ENCODE measurements at regions not wholly inside any gene's neighbourhood (a gene's known extent, or its start where the extent isn't known, plus 50 kb on each side); places are given as distances from the start of the nearest gene placed in this dataset.

DNA sequence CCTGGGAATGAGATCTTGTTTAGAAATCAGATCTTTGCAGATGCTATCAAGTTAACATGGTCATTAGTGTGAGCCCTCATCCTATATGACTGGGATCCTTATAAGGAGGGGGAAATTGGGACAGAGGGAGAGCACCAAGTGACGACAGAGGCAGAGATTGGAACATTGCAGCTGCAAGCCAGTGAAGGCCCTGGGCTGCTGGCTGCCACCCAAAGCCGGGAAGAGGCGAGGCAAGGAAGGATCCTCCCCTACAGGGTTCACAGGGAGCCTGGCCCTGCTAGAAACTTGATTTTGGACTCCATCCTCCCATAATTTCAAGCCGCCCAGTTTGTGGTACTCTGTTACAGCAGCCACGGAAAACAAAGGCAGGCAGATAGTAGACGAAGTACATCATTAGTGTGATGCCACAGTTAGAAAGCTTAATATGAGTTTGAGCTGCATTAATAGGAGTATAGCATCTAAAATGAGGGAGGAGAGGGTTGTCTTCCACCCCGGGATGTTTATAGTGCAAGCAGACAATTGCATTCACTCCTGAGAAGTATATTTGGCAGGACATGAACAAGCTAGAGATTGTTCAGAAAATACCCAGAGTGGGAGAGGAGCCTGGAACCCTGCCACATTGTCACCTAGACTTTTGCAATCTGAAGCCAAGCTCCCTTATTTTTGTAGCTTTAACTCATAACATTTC, 56.8 kb upstream of the CLMP start:
- no peak for DNase-seq (ENCODE audit: low read depth)
- H3K27me3 ChIP-seq (ENCODE audit: control insufficient read depth, insufficient read depth, low read length): no peaks in the 10 kb centered on the region
- H3K36me3 ChIP-seq (ENCODE audit: control insufficient read depth, insufficient read depth, low read length): no peaks in the 10 kb centered on the region
- TF ChIP-seq, protein P1, sequence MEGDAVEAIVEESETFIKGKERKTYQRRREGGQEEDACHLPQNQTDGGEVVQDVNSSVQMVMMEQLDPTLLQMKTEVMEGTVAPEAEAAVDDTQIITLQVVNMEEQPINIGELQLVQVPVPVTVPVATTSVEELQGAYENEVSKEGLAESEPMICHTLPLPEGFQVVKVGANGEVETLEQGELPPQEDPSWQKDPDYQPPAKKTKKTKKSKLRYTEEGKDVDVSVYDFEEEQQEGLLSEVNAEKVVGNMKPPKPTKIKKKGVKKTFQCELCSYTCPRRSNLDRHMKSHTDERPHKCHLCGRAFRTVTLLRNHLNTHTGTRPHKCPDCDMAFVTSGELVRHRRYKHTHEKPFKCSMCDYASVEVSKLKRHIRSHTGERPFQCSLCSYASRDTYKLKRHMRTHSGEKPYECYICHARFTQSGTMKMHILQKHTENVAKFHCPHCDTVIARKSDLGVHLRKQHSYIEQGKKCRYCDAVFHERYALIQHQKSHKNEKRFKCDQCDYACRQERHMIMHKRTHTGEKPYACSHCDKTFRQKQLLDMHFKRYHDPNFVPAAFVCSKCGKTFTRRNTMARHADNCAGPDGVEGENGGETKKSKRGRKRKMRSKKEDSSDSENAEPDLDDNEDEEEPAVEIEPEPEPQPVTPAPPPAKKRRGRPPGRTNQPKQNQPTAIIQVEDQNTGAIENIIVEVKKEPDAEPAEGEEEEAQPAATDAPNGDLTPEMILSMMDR (IDR thresholded peaks at IDR 0.05; ENCODE audit: insufficient read depth, low read length, severe bottlenecking): no peak
- no peak for FAIRE-seq
- H3K4me3 ChIP-seq (ENCODE audit: low read depth, low read length): no peak overlapping the region

DNA sequence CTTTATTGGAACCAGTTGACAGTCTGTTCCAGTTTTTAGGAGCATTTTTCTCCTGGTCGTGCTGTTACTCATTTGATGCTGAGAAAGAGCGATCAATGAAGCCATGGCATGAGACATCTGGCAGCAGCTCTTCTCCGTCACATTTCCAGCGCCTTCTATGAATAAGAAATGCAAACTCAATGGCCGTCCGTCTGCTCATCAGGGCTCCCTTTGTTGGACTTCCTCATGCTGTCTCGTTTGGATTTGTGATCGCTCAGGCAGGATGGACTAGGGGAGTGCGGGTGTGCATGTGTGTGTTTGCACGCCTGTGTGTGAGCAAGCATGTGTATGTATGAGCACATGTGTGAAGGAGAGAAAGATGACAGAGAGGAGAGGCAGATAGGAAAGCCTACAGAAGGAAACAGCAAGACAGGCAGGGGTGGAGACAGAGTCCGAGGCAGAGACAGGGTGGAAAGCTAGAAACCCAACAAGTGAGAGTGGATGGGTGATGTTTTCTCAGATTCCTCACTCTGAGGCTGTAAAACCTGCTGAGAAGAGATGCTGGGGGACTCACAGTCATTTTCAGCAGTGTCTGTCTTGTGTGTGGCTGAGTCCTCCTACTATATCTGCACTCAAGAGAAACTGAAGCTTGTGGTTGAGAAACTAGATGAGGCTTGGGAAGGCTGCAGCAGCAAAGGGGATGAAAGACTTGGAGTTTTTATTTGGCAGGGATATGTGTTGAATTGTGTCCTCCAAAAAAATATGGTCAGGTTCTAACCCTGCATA, 56.0 kb upstream of the CLMP start:
- Histone ChIP-seq H3K4me3 (ENCODE audit: low read depth, low read length) (no peak overlapping the region), H3K36me3 (ENCODE audit: control insufficient read depth, insufficient read depth, low read length) (no peaks in the 10 kb centered on the region), H3K27me3 (ENCODE audit: control insufficient read depth, insufficient read depth, low read length) (no peaks in the 10 kb centered on the region)
- FAIRE-seq (peak; percentile 13), DNase-seq (ENCODE audit: low read depth) (no peak)
- TF ChIP-seq, protein P1 (IDR thresholded peaks at IDR 0.05; ENCODE audit: insufficient read depth, low read length, severe bottlenecking): no peak

DNA sequence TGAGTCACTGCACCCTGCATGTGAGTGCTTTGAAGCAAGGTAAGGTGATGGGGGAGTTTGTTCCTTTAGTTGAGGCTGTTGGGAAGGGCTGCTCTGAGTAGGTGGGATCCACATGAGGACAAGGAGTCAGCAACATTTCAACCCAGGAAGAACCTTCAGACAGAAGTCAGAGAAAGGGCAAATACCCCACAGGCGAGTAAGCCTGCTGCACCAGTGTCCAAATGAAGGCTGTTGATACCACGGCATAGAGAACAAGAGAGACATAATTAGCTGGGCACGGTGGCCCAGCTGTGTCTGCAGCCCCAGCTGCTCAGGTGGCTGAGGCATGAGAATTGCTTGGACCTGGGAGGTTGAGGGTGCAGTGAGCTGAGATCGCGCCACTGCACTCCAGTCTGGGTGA, 54.3 kb upstream of the CLMP start:
- Histone ChIP-seq H3K27me3 (ENCODE audit: control insufficient read depth, insufficient read depth, low read length) (no peaks in the 10 kb centered on the region), H3K4me3 (ENCODE audit: low read depth, low read length) (no peak overlapping the region), H3K36me3 (ENCODE audit: control insufficient read depth, insufficient read depth, low read length) (no peaks in the 10 kb centered on the region)
- TF ChIP-seq, protein P1 (IDR thresholded peaks at IDR 0.05; ENCODE audit: insufficient read depth, low read length, severe bottlenecking): no peak
- FAIRE-seq: no peak
- DNase-seq (ENCODE audit: low read depth): no peak

DNA sequence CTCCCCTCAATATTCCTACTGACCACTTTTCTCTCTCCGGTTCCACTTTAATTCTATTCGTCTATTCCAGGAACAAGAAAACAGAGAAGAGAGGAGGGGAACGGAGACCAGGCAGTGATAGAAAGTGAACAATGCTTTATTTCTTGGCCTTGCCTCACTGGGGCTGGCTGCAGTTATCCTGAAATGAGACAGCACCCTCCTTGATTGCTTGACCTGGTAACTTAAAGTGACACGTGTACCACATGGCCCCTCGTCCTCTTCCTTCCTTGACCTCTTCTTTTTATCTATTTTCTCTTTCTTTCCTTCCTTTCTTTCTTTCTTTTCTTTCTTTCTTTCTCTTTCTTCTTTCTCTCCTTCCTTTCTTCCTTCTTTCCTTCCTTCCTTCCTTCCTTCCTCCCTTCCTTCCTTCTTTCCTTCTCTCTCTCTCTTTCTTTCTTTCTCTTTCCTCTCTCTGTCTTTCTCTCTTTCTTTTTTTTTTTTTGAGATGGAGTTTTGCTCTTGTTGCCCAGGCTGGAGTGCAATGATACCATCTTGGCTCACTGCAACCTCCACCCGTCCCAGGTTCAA, 52.8 kb upstream of the CLMP start:
- FAIRE-seq (no peak), DNase-seq (ENCODE audit: low read depth) (no peak)
- TF ChIP-seq, protein P1 (IDR thresholded peaks at IDR 0.05; ENCODE audit: insufficient read depth, low read length, severe bottlenecking): no peak
- no peaks in the 10 kb centered on the region for H3K27me3 ChIP-seq (ENCODE audit: control insufficient read depth, insufficient read depth, low read length)
- H3K4me3 ChIP-seq (ENCODE audit: low read depth, low read length): no peak overlapping the region
- H3K36me3 ChIP-seq (ENCODE audit: control insufficient read depth, insufficient read depth, low read length): no peaks in the 10 kb centered on the region

DNA sequence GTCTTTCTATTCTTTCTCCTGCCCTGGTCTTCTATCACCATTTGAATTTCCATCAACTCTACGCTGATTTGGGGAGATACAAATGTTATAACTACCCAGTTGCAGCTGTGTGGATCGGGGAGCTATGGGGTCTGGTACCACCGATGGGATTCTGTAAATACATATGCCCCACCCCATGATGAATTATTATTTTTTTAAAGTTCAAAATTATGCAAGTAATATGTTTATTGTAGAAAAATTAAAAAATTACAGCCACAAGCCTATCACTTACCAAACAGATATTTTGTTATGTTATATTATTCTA, 52.4 kb upstream of the CLMP start:
- DNase-seq (ENCODE audit: low read depth) (no peak), FAIRE-seq (no peak)
- no peaks in the 10 kb centered on the region for H3K27me3 ChIP-seq (ENCODE audit: control insufficient read depth, insufficient read depth, low read length)
- TF ChIP-seq, protein P1 (IDR thresholded peaks at IDR 0.05; ENCODE audit: insufficient read depth, low read length, severe bottlenecking): no peak
- H3K36me3 ChIP-seq (ENCODE audit: control insufficient read depth, insufficient read depth, low read length): no peaks in the 10 kb centered on the region
- no peak overlapping the region for H3K4me3 ChIP-seq (ENCODE audit: low read depth, low read length)

All from bronchial epithelial cell (primary cell).